Loucy (cell line): ENCODE measurements at regions not wholly inside any gene's neighbourhood (a gene's known extent, or its start where the extent isn't known, plus 50 kb on each side); places are given as distances from the start of the nearest gene placed in this dataset.

Experiments
- H2AFZ ChIP-seq: fragments of 200-600 bp; sonication (generic); 2 replicates; pipeline ENCODE4 v1.6.0; 2016; ENCODE audit warnings: antibody characterized with exemption, mild to moderate bottlenecking, low read length, moderate library complexity
- H3F3A ChIP-seq: fragments of 200-600 bp; 2 replicates; pipeline ENCODE4 v1.6.0; 2016; ENCODE audit warnings: antibody characterized with exemption, low read depth, mild to moderate bottlenecking
- H3K27me3 ChIP-seq: fragments of 200-600 bp; sonication (generic); 2 replicates; pipeline ENCODE4 v1.6.1; 2014; ENCODE audit warnings: low read length, mild to moderate bottlenecking; ENCODE audit not compliant: insufficient read depth, poor library complexity, severe bottlenecking
- H3K36me3 ChIP-seq: fragments of 200-600 bp; sonication (generic); 2 replicates; pipeline ENCODE4 v1.6.1; 2016; ENCODE audit warnings: low read length; ENCODE audit not compliant: insufficient read depth
- H3K4me1 ChIP-seq: fragments of 200-600 bp; sonication (generic); 2 replicates; pipeline ENCODE4 v1.5.1; 2014; ENCODE audit warnings: low read length, mild to moderate bottlenecking; ENCODE audit not compliant: insufficient read depth, poor library complexity, severe bottlenecking
- H3K4me2 ChIP-seq: fragments of 200-600 bp; sonication (generic); 2 replicates; pipeline ENCODE4 v1.6.0; 2014; ENCODE audit warnings: antibody characterized with exemption, low read length, low read depth, mild to moderate bottlenecking; ENCODE audit not compliant: poor library complexity, severe bottlenecking
- H3K4me3 ChIP-seq: fragments of 200-600 bp; sonication (generic); 2 replicates; pipeline ENCODE4 v1.5.1; 2014; ENCODE audit warnings: low read length, mild to moderate bottlenecking, mixed read lengths; ENCODE audit not compliant: poor library complexity, severe bottlenecking
- H3K79me2 ChIP-seq: fragments of 200-600 bp; sonication (generic); 2 replicates; pipeline ENCODE4 v1.6.1; 2014; ENCODE audit warnings: low read length; ENCODE audit not compliant: insufficient read depth
- H3K9ac ChIP-seq: fragments of 200-600 bp; sonication (generic); 2 replicates; pipeline ENCODE4 v1.6.0; 2014; ENCODE audit warnings: mild to moderate bottlenecking, low read depth, low read length, moderate library complexity; ENCODE audit not compliant: poor library complexity, severe bottlenecking
- H3K9me2 ChIP-seq: fragments of 200-600 bp; sonication (generic); replicated peaks from 2 replicates; pipeline ENCODE4 v1.6.1; 2016; ENCODE audit warnings: low read depth, low read length, mixed read lengths
- H3K9me3 ChIP-seq: fragments of 200-600 bp; sonication (generic); 2 replicates; pipeline ENCODE4 v1.6.1; 2014; ENCODE audit warnings: mild to moderate bottlenecking, antibody characterized with exemption, low read length, low read depth; ENCODE audit not compliant: insufficient read depth
- H4K20me1 ChIP-seq: fragments of 200-600 bp; sonication (generic); 2 replicates; pipeline ENCODE4 v1.6.0; 2014; ENCODE audit warnings: antibody characterized with exemption, low read length, mild to moderate bottlenecking; ENCODE audit not compliant: insufficient read depth, poor library complexity, severe bottlenecking
- CTCF ChIP-seq: fragments of 200-600 bp; sonication (generic); conservative IDR thresholded peaks from 2 replicates; pipeline ENCODE4 v1.5.1; 2014; ENCODE audit warnings: mild to moderate bottlenecking, antibody characterized with exemption, low read length
- EZH2phosphoT487 ChIP-seq: fragments of 200-600 bp; IDR thresholded peaks from 2 replicates; pipeline ENCODE4 v1.6.1; 2018; ENCODE audit warnings: antibody characterized with exemption, mild to moderate bottlenecking, moderate library complexity, borderline replicate concordance

- Histone ChIP-seq H4K20me1 (no peaks in the 10 kb centered on the region), H3K4me2 (no peak overlapping the region), H3K9me2 (no peaks in the 10 kb centered on the region), H3K4me1 (no peaks in the 10 kb centered on the region), H3K36me3 (no peaks in the 10 kb centered on the region), H3K9me3 (peaks cover 2% of the 10 kb centered on the region; the same call in 1 of the 2 replicates), H3K4me3 (no peak overlapping the region), H3F3A (no peaks in the 10 kb centered on the region), H3K9ac (no peak overlapping the region), H3K79me2 (no peaks in the 10 kb centered on the region), H2AFZ (no peak overlapping the region), H3K27me3 (no peaks in the 10 kb centered on the region)
- TF ChIP-seq CTCF (no peak), EZH2phosphoT487 (no peak)
Observed at GRCh38 chr7:155943251-155943899, 131.1 kb upstream of the SHH start.

- Histone ChIP-seq H3K4me3 (no peak overlapping the region), H3K9me2 (no peaks in the 10 kb centered on the region), H3K36me3 (no peaks in the 10 kb centered on the region), H2AFZ (no peak overlapping the region), H3K4me1 (no peaks in the 10 kb centered on the region), H3K27me3 (no peaks in the 10 kb centered on the region), H3K4me2 (no peak overlapping the region), H3K79me2 (no peaks in the 10 kb centered on the region), H3K9me3 (peaks cover 4% of the 10 kb centered on the region; the same call in 1 of the 2 replicates), H3K9ac (no peak overlapping the region), H4K20me1 (no peaks in the 10 kb centered on the region), H3F3A (no peaks in the 10 kb centered on the region)
- TF ChIP-seq EZH2phosphoT487 (no peak), CTCF (no peak)
Observed at GRCh38 chr7:155942226-155942950, 130.1 kb upstream of the SHH start.

- Histone ChIP-seq H3K9ac (no peak overlapping the region), H3K27me3 (no peaks in the 10 kb centered on the region), H3K79me2 (no peaks in the 10 kb centered on the region), H3K4me3 (no peak overlapping the region), H4K20me1 (no peaks in the 10 kb centered on the region), H3K4me1 (no peaks in the 10 kb centered on the region), H3K9me2 (no peaks in the 10 kb centered on the region), H3K4me2 (no peak overlapping the region), H3K9me3 (peaks cover 8% of the 10 kb centered on the region; the same call in 1 of the 2 replicates), H3F3A (no peaks in the 10 kb centered on the region), H3K36me3 (no peaks in the 10 kb centered on the region), H2AFZ (no peak overlapping the region)
- no peak for TF ChIP-seq CTCF
- no peak for TF ChIP-seq EZH2phosphoT487
Observed at GRCh38 chr7:155941688-155942087, 129.4 kb upstream of the SHH start.
